HEK293 (cell line): ENCODE measurements at regions not wholly inside any gene's neighbourhood (a gene's known extent, or its start where the extent isn't known, plus 50 kb on each side); places are given as distances from the start of the nearest gene placed in this dataset.

Source experiments
- CTCF ChIA-PET: fragments of 350-600 bp; formaldehyde crosslinking; extraction: SDS; loops from one replicate; lab custom pipeline; 2021; ENCODE audit warnings: antibody characterized with exemption; lab: Yijun Ruan, JAX
- POLR2A ChIA-PET: fragments of 300-600 bp; formaldehyde crosslinking; extraction: SDS; loops from one replicate; lab custom pipeline; 2020; ENCODE audit warnings: antibody characterized with exemption, inconsistent platforms; lab: Yijun Ruan, JAX
- H3K27ac ChIP-seq: fragments of 200-500 bp; sonication (Bioruptor generic); 2 replicates; pipeline ENCODE4 v1.5.1; 2014; ENCODE audit warnings: low read depth, low read length, control low read depth, inconsistent platforms; ENCODE audit errors: extremely low read depth
- H3K36me3 ChIP-seq, 2 experiments: fragments of 200-500 bp in 1 of 2; sonication (Bioruptor generic) in 1 of 2; 1 replicate in 1 of 2; 2 replicates in 1 of 2; pipeline ENCODE4 v1.5.1; 2014 to 2017; ENCODE audit warnings: inconsistent platforms in 2 of 2, low read length in 2 of 2; ENCODE audit not compliant: control insufficient read depth in 2 of 2, insufficient read depth in 1 of 2
- H3K4me1 ChIP-seq: fragments of 200-500 bp; sonication (Bioruptor generic); 2 replicates; pipeline ENCODE4 v1.5.1; 2014; ENCODE audit warnings: mild to moderate bottlenecking, low read length, inconsistent platforms; ENCODE audit not compliant: control insufficient read depth, insufficient read depth
- H3K4me3 ChIP-seq: 2 replicates; pipeline ENCODE4 v1.5.1; 2011; ENCODE audit warnings: low read depth, mild to moderate bottlenecking, control low read depth, low read length, moderate library complexity
- H3K9me3 ChIP-seq: fragments of 200-500 bp; sonication (Bioruptor generic); 2 replicates; pipeline ENCODE4 v1.5.1; 2014; ENCODE audit warnings: low read depth, low read length, inconsistent platforms; ENCODE audit not compliant: control insufficient read depth, insufficient read depth
- CTCF ChIP-seq: fragments of 450-650 bp; formaldehyde crosslinking; IDR thresholded peaks from 2 replicates; pipeline ENCODE4 v1.5.1; 2016; ENCODE audit warnings: missing biosample characterization, missing genetic modification characterization
- INSM2 ChIP-seq: fragments of 450-650 bp; formaldehyde crosslinking; IDR thresholded peaks from 2 replicates; pipeline ENCODE4 v1.5.1; 2016; ENCODE audit warnings: missing biosample characterization, missing genetic modification characterization
- KLF1 ChIP-seq: fragments of 450-650 bp; formaldehyde crosslinking; IDR thresholded peaks from 2 replicates; pipeline ENCODE4 v1.5.1; 2016; ENCODE audit warnings: missing biosample characterization, missing genetic modification characterization
- KLF17 ChIP-seq: fragments of 450-650 bp; formaldehyde crosslinking; IDR thresholded peaks from 2 replicates; pipeline ENCODE4 v1.5.1; 2016; ENCODE audit warnings: missing biosample characterization, missing genetic modification characterization
- KLF9 ChIP-seq: fragments of 450-650 bp; formaldehyde crosslinking; IDR thresholded peaks from 2 replicates; pipeline ENCODE4 v1.5.1; 2016; ENCODE audit warnings: missing biosample characterization, missing genetic modification characterization, low read depth
- MEIS1 ChIP-seq: sonication (generic); formaldehyde crosslinking; IDR thresholded peaks from 2 replicates; pipeline ENCODE4 v1.8.1; 2022; ENCODE audit warnings: missing genetic modification reagents, mild to moderate bottlenecking, borderline replicate concordance
- REPIN1 ChIP-seq: fragments of 450-650 bp; formaldehyde crosslinking; IDR thresholded peaks from 2 replicates; pipeline ENCODE4 v1.5.1; 2017; ENCODE audit warnings: missing biosample characterization, missing genetic modification characterization, low read depth
- ZBTB44 ChIP-seq: fragments of 450-650 bp; IDR thresholded peaks from 2 replicates; pipeline ENCODE4 v1.5.1; 2018; ENCODE audit warnings: missing biosample characterization, mild to moderate bottlenecking, missing genetic modification characterization
- ZBTB48 ChIP-seq: fragments of 450-650 bp; formaldehyde crosslinking; IDR thresholded peaks from 2 replicates; pipeline ENCODE4 v1.5.1; 2016; ENCODE audit warnings: missing biosample characterization, missing genetic modification characterization
- ZFHX2 ChIP-seq: fragments of 450-650 bp; formaldehyde crosslinking; conservative IDR thresholded peaks from 2 replicates; pipeline ENCODE4 v1.5.1; 2016; ENCODE audit warnings: missing biosample characterization, missing genetic modification characterization
- ZFP3 ChIP-seq: fragments of 450-650 bp; formaldehyde crosslinking; IDR thresholded peaks from 2 replicates; pipeline ENCODE4 v1.5.1; 2016; ENCODE audit warnings: low read depth, missing biosample characterization, missing genetic modification characterization
- ZNF10 ChIP-seq: fragments of 450-650 bp; formaldehyde crosslinking; IDR thresholded peaks from 2 replicates; pipeline ENCODE4 v1.5.1; 2017; ENCODE audit warnings: missing biosample characterization, missing genetic modification characterization
- ZNF133 ChIP-seq: fragments of 450-650 bp; formaldehyde crosslinking; IDR thresholded peaks from 2 replicates; pipeline ENCODE4 v1.5.1; 2016; ENCODE audit warnings: missing biosample characterization, missing genetic modification characterization
- ZNF146 ChIP-seq: fragments of 450-650 bp; formaldehyde crosslinking; IDR thresholded peaks from 2 replicates; pipeline ENCODE4 v1.5.1; 2016; ENCODE audit warnings: missing biosample characterization, missing genetic modification characterization
- ZNF221 ChIP-seq: fragments of 450-650 bp; formaldehyde crosslinking; IDR thresholded peaks from 2 replicates; pipeline ENCODE4 v1.5.1; 2017; ENCODE audit warnings: missing biosample characterization, missing genetic modification characterization, borderline replicate concordance
- ZNF366 ChIP-seq: fragments of 450-650 bp; formaldehyde crosslinking; conservative IDR thresholded peaks from 2 replicates; pipeline ENCODE4 v1.5.1; 2016; ENCODE audit warnings: missing biosample characterization, missing genetic modification characterization
- ZNF433 ChIP-seq: fragments of 450-650 bp; formaldehyde crosslinking; IDR thresholded peaks from 2 replicates; pipeline ENCODE4 v1.5.1; 2016; ENCODE audit warnings: missing biosample characterization, missing genetic modification characterization, low read depth
- ZNF501 ChIP-seq: fragments of 450-650 bp; formaldehyde crosslinking; IDR thresholded peaks from 2 replicates; pipeline ENCODE4 v1.5.1; 2016; ENCODE audit warnings: missing biosample characterization, missing genetic modification characterization
- ZNF571 ChIP-seq: fragments of 450-650 bp; formaldehyde crosslinking; IDR thresholded peaks from 2 replicates; pipeline ENCODE4 v1.5.0; 2017; ENCODE audit warnings: missing biosample characterization, missing genetic modification characterization
- ZNF585B ChIP-seq: fragments of 450-650 bp; formaldehyde crosslinking; IDR thresholded peaks from 2 replicates; pipeline ENCODE4 v1.5.1; 2016; ENCODE audit warnings: missing biosample characterization, missing genetic modification characterization
- ZNF610 ChIP-seq: fragments of 450-650 bp; formaldehyde crosslinking; IDR thresholded peaks from 2 replicates; pipeline ENCODE4 v1.5.1; 2016; ENCODE audit warnings: missing biosample characterization, missing genetic modification characterization, borderline replicate concordance
- ZNF623 ChIP-seq: fragments of 450-650 bp; formaldehyde crosslinking; IDR thresholded peaks from 2 replicates; pipeline ENCODE4 v1.5.1; 2016; ENCODE audit warnings: missing biosample characterization, missing genetic modification characterization
- ZNF629 ChIP-seq: fragments of 450-650 bp; formaldehyde crosslinking; IDR thresholded peaks from 2 replicates; pipeline ENCODE4 v1.5.1; 2017; ENCODE audit warnings: missing biosample characterization, missing genetic modification characterization
- ZNF664 ChIP-seq: fragments of 450-650 bp; formaldehyde crosslinking; IDR thresholded peaks from 2 replicates; pipeline ENCODE4 v1.5.1; 2016; ENCODE audit warnings: missing biosample characterization, missing genetic modification characterization
- ZNF701 ChIP-seq: fragments of 450-650 bp; formaldehyde crosslinking; IDR thresholded peaks from 2 replicates; pipeline ENCODE4 v1.5.1; 2016; ENCODE audit warnings: missing biosample characterization, missing genetic modification characterization

DNA sequence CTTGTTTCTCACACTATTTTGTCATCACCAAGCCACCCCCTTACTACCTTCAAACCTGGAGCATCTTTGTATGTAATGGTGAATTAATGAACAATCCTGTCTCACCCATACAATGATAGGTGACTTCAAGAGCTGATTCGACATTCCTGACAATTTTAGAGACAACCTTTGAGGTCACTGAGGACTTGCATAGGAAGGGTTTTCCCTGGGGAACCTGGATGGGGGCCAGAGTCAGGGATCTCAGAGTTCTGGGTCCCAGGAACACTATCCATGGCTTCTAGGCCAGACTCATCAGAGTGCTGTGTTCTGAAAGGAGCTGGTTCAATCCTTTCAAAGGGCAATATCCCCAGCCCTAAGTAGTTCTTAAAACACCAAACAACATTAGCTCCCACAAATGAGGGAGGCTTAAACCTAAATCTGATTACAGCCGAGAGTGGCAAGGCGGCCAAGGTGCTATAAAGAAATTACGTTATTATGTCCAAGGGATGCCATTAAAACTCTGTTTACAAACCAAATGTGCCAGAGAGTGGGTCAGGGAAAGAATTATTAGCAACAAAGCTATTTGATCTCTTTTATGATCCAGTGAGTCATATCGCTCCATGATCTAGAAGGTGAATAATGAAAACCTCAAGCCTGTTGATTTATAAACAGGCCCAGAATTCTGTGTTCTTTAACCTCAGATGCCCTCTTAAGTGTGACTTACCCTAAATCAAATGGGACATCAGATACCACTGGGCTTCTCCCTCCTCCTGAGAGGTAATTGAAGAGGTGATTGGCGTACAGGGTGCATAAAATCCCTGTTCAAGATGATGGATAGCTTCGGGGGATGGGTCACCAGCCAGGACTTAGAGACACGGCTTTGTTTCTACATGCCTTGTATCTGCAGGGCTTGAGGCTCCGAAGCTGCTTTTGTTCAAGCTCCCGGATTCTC, 230.2 kb upstream of the TBX3 start (continued):
- TF ChIP-seq ZBTB44 (tag by site-specific recombination) (peak; percentile 83), ZNF585B (tag by site-specific recombination) (no peak), ZNF433 (tag by site-specific recombination) (no peak), ZNF221 (tag by site-specific recombination) (no peak), ZNF366 (peak; percentile 98), ZFP3 (no peak), KLF17 (tag by site-specific recombination) (peak; percentile 93), CTCF (tag by site-specific recombination) (no peak), KLF1 (tag by site-specific recombination) (no peak)
- TF ChIP-seq, all 188 proteins: peak for 99

DNA sequence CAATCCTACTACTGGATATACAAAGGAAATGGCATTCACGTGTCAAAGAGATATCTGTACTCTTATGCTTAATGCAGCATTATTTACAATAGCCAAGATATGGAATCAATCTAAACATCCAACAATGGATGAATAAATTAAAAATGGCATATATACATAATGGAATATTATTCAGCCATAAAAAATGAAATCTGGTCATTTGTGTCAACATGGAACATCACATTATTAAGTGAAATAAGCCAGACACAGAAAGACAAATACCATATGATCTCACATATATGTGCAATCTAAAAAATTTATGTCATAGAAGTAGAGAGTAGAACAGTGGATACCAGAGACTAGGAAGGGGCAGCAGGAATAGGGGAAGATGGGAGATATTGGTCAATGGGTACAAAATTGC, 228.8 kb upstream of the TBX3 start:
- no peak overlapping the region for H3K4me3 ChIP-seq
- no peaks in the 10 kb centered on the region; the same call in 1 of the 2 replicates for H3K9me3 ChIP-seq
- POLR2A ChIA-PET, result no interaction called here
- peak; percentile 97 for TF ChIP-seq ZNF146
- TF ChIP-seq REPIN1, result no peak
- no peak for TF ChIP-seq ZBTB44 (tag by site-specific recombination)
- TF ChIP-seq ZNF701 (tag by site-specific recombination), result no peak
- H3K36me3 ChIP-seq, result no peaks in the 10 kb centered on the region
- H3K27ac ChIP-seq, result no peak overlapping the region
- CTCF ChIA-PET, result no interaction called here
- H3K4me1 ChIP-seq, result peaks cover 12% of the 10 kb centered on the region

GRCh38 chr12:114911196-114911595, 227.2 kb upstream of the TBX3 start:
- ChIA-PET POLR2A (no interaction called here), CTCF (no interaction called here)
- Histone ChIP-seq H3K27ac (no peak overlapping the region), H3K4me3 (no peak overlapping the region), H3K9me3 (no peaks in the 10 kb centered on the region), H3K36me3 (no peaks in the 10 kb centered on the region), H3K4me1 (peaks cover 10% of the 10 kb centered on the region)
- TF ChIP-seq ZNF571 (tag by site-specific recombination) (no peak), MEIS1 (CRISPR knock-in tag) (no peak), KLF1 (tag by site-specific recombination) (no peak), ZNF10 (tag by site-specific recombination) (no peak), KLF9 (tag by site-specific recombination) (no peak), ZFHX2 (tag by site-specific recombination) (no peak), ZBTB48 (tag by site-specific recombination) (no peak), ZNF610 (tag by site-specific recombination) (no peak), INSM2 (peak; percentile 21; the same call in 1 of the 2 replicates), ZNF664 (tag by site-specific recombination) (no peak), ZNF133 (tag by site-specific recombination) (no peak), ZNF501 (tag by site-specific recombination) (no peak), ZNF629 (tag by site-specific recombination) (peak; percentile 32; the same call in 1 of the 2 replicates), ZNF623 (no peak)
